Colonic mucosa (tissue), 4 donors: ENCODE measurements at regions not wholly inside any gene's neighbourhood (a gene's known extent, or its start where the extent isn't known, plus 50 kb on each side); places are given as distances from the start of the nearest gene placed in this dataset.

Source experiments
- DNase-seq: peaks from one replicate; pipeline ENCODE4 v3.0.0-alpha.2; 2020
- H3K27ac ChIP-seq: fragments of 200-600 bp; one replicate; pipeline ENCODE4 v1.8.0; 2021
- H3K27me3 ChIP-seq: fragments of 200-600 bp; one replicate; pipeline ENCODE4 v1.8.0; 2021
- H3K36me3 ChIP-seq: fragments of 200-600 bp; one replicate; pipeline ENCODE4 v1.8.0; 2021
- H3K4me1 ChIP-seq: fragments of 200-600 bp; one replicate; pipeline ENCODE4 v1.8.0; 2021; ENCODE audit warnings: mild to moderate bottlenecking
- H3K4me3 ChIP-seq: fragments of 200-600 bp; one replicate; pipeline ENCODE4 v1.8.0; 2021
- H3K9ac ChIP-seq, 2 donors: one replicate each; pipeline ENCODE4 v1.7.0; 2013; ENCODE audit warnings: control low read depth in 2 of 2, low read depth in 2 of 2, low read length in 2 of 2
- H3K9me3 ChIP-seq: fragments of 200-600 bp; one replicate; pipeline ENCODE4 v1.8.0; 2021
- CTCF ChIP-seq: fragments of 200-600 bp; IDR thresholded peaks from one replicate; pipeline ENCODE4 v1.8.0; 2022; ENCODE audit warnings: antibody characterized with exemption, mild to moderate bottlenecking
- intact Hi-C: fragments of 100-400 bp; cut with DNase I; formaldehyde crosslinking; loops from one replicate; pipeline ENCODE4 v1.14.1; 2022
- donor health status: healthy.
- donor health status: DM: no; HTN: no; CAD: no.
- donor health status: DM: no; HTN: no; CAD: no.

- no peaks in the 10 kb centered on the region for H3K9me3 ChIP-seq
- DNase-seq, result no peak
- H3K4me3 ChIP-seq, result no peak overlapping the region
- H3K4me1 ChIP-seq, result peaks cover 3% of the 10 kb centered on the region
- H3K27me3 ChIP-seq, result no peaks in the 10 kb centered on the region
- intact Hi-C loops, result no loop called here
- peak overlapping the region; percentile 53 for H3K27ac ChIP-seq
- no peaks in the 10 kb centered on the region for H3K36me3 ChIP-seq
- no peak overlapping the region for H3K9ac ChIP-seq
- no peak for TF ChIP-seq CTCF
Observed at GRCh38 chr13:21894703-21895699, 224.1 kb downstream of the FGF9 start.

- Histone ChIP-seq H3K36me3 (no peaks in the 10 kb centered on the region), H3K4me1 (peaks cover 3% of the 10 kb centered on the region), H3K9ac (no peak overlapping the region), H3K27ac (peak overlapping the region; percentile 53), H3K4me3 (no peak overlapping the region), H3K9me3 (no peaks in the 10 kb centered on the region), H3K27me3 (no peaks in the 10 kb centered on the region)
- peak; percentile 70 for DNase-seq
- TF ChIP-seq CTCF, result no peak
- intact Hi-C loops, result no loop called here
Observed at GRCh38 chr13:21895779-21896178, 224.9 kb downstream of the FGF9 start.

DNA sequence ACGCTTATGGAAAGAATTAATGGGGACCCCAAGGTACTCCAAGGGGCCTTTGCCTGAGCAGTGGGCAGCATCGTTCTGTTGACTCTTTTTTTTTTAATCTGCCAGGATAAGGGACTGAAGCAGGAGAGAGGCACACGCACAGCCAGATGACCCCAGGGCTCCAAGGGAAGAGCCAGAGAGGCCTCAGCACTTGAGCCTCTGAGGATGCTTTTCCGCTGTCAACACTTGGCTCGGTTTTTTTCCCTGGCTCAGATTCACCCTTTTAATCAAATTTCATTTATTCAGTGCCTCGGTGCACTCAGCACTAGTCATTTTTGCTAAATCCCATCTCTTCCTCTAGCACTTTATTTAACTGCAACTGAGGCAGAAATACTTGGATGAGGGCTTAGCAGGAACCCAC is 226.3 kb downstream of the FGF9 start:
- no peak for TF ChIP-seq CTCF
- Histone ChIP-seq H3K4me1 (peaks cover 3% of the 10 kb centered on the region), H3K4me3 (no peak overlapping the region), H3K36me3 (no peaks in the 10 kb centered on the region), H3K9ac (no peak overlapping the region), H3K27me3 (no peaks in the 10 kb centered on the region), H3K27ac (no peak overlapping the region), H3K9me3 (no peaks in the 10 kb centered on the region)
- DNase-seq, result no peak
- intact Hi-C loops, result no loop called here

DNA sequence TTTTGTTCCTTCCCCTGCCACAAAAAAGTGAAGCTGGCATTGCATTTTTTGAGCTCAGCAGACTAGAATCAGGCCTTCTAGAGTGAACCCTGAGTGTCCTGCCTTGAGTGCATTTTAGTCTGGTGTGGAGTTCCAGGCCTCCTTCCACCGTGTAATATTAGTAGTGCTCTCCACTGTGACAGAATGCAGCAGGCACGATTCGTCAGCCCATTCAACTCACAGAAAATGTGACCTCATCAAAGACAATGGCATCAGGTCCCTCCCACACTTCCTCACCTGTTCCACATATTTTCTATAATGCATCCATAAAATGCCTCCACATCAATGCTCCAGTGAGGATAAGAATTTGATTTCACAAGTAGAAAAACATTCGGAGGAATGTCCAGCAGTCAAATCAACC is 227.6 kb downstream of the FGF9 start:
- Histone ChIP-seq H3K4me3 (no peak overlapping the region), H3K27ac (no peak overlapping the region), H3K36me3 (no peaks in the 10 kb centered on the region), H3K9me3 (no peaks in the 10 kb centered on the region), H3K4me1 (peaks cover 3% of the 10 kb centered on the region), H3K9ac (no peak overlapping the region), H3K27me3 (no peaks in the 10 kb centered on the region)
- no peak for DNase-seq
- TF ChIP-seq CTCF, result no peak
- intact Hi-C loops, result no loop called here

DNA sequence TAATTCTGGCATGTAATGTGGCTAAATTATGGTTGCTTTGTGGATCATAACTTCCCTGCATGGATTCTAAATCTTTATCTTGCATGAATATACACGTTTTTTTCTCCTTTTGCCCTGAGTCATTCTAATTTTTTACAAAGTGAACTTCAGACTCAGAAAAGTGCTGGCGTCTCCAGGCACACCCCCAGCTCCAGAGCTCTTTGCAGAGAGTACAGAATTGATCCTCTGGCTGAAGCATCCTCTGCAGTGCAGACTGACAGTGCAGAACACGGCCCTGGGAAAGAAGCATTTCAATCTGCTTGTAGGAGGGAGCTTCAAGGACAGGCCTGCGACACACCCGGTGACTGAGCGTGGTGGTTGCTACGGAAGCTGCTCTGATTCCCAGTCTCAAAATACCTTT is 228.1 kb downstream of the FGF9 start:
- Histone ChIP-seq H3K27me3 (no peaks in the 10 kb centered on the region), H3K9ac (no peak overlapping the region), H3K4me3 (no peak overlapping the region), H3K4me1 (peaks cover 3% of the 10 kb centered on the region), H3K27ac (no peak overlapping the region), H3K9me3 (no peaks in the 10 kb centered on the region), H3K36me3 (no peaks in the 10 kb centered on the region)
- TF ChIP-seq CTCF, result no peak
- intact Hi-C loops, result no loop called here
- DNase-seq, result no peak
